ENCODE measurements at regions not wholly inside any gene's neighbourhood (a gene's known extent, or its start where the extent isn't known, plus 50 kb on each side); places are given as distances from the start of the nearest gene placed in this dataset.

- H3K4me3 ChIP-seq (ENCODE audit: insufficient read depth, low read depth, low read length): no peak overlapping the region
- H3K9ac ChIP-seq (ENCODE audit: low read depth, low read length): no peak overlapping the region
- WGBS, 2 experiments (ENCODE audit: extremely low coverage in 2 of 2, insufficient read length in 1 of 2): no CpG with 5 or more reads among the region's 7 CpGs
- no peak overlapping the region for H4K5ac ChIP-seq (ENCODE audit: low read depth, low read length)
- no peak overlapping the region for H2AK9ac ChIP-seq (replicated peaks; ENCODE audit: low read depth, low read length, poor library complexity)
- H3K14ac ChIP-seq (replicated peaks; ENCODE audit: low read depth, low read length): no peak overlapping the region
- H2AK5ac ChIP-seq (ENCODE audit: low read depth, low read length): no peak overlapping the region
- H3K27ac ChIP-seq (ENCODE audit: insufficient read depth, low read length): no peak overlapping the region
- H3K27me3 ChIP-seq (ENCODE audit: control insufficient read depth, insufficient read depth, low read length): no peaks in the 10 kb centered on the region
- no peak overlapping the region for H3K18ac ChIP-seq (ENCODE audit: low read depth, low read length)
- ATAC-seq (ENCODE audit: low read depth) (no peak), DNase-seq (no peak)
- dilution Hi-C loops (cut with HindIII; ENCODE audit: low sequenced_read_pairs, unreplicated experiment) (no loop called here), intact Hi-C loops (cut with micrococcal nuclease) (no loop called here), in situ Hi-C loops (cut with MboI; ENCODE audit: low sequenced_read_pairs) (no loop called here)
- no peak overlapping the region for H2BK5ac ChIP-seq (ENCODE audit: low read depth, low read length, poor library complexity, severe bottlenecking)
- no peaks in the 10 kb centered on the region for H3K9me3 ChIP-seq (ENCODE audit: control insufficient read depth, insufficient read depth, low read length)
- H3K79me1 ChIP-seq (ENCODE audit: low read depth in 1 of 2, low read length in 2 of 2): no peaks in the 10 kb centered on the region
- H3K23ac ChIP-seq (ENCODE audit: low read depth, low read length): no peak overlapping the region
- H3K4ac ChIP-seq (ENCODE audit: low read depth, low read length): no peak overlapping the region
- H3K9me1 ChIP-seq (ENCODE audit: insufficient read depth, low read length): no peaks in the 10 kb centered on the region
- no peak overlapping the region for H3K56ac ChIP-seq (ENCODE audit: extremely low read depth, insufficient read depth, low read length)
- no TSS peak for BruUV-seq (replicated peaks)
- no peak overlapping the region for H2BK15ac ChIP-seq (ENCODE audit: low read depth, low read length)
- CTCF ChIA-PET: no interaction called here
- H3K4me2 ChIP-seq (ENCODE audit: low read depth, low read length): no peak overlapping the region
- H2BK120ac ChIP-seq (ENCODE audit: low read depth, low read length): no peak overlapping the region
- no peak overlapping the region for H4K8ac ChIP-seq (ENCODE audit: low read depth in 2 of 2, low read length in 2 of 2)
- TF ChIP-seq, protein P1, sequence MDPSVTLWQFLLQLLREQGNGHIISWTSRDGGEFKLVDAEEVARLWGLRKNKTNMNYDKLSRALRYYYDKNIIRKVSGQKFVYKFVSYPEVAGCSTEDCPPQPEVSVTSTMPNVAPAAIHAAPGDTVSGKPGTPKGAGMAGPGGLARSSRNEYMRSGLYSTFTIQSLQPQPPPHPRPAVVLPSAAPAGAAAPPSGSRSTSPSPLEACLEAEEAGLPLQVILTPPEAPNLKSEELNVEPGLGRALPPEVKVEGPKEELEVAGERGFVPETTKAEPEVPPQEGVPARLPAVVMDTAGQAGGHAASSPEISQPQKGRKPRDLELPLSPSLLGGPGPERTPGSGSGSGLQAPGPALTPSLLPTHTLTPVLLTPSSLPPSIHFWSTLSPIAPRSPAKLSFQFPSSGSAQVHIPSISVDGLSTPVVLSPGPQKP (IDR thresholded peaks at IDR 0.05; ENCODE audit: borderline replicate concordance, low read depth, low read length): no peak
- TF ChIP-seq, protein P2, sequence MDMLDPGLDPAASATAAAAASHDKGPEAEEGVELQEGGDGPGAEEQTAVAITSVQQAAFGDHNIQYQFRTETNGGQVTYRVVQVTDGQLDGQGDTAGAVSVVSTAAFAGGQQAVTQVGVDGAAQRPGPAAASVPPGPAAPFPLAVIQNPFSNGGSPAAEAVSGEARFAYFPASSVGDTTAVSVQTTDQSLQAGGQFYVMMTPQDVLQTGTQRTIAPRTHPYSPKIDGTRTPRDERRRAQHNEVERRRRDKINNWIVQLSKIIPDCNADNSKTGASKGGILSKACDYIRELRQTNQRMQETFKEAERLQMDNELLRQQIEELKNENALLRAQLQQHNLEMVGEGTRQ (IDR thresholded peaks at IDR 0.05; ENCODE audit: low read depth, low read length): no peak
- TF ChIP-seq CHD1 (IDR thresholded peaks at IDR 0.05; ENCODE audit: low read depth, low read length) (no peak), NFE2L2 (IDR thresholded peaks at IDR 0.05; ENCODE audit: low read depth, low read length) (no peak), SMC3 (IDR thresholded peaks at IDR 0.05; ENCODE audit: low read depth, low read length) (no peak), MXI1 (IDR thresholded peaks at IDR 0.05; ENCODE audit: borderline replicate concordance, low read depth, low read length) (no peak), RCOR1 (IDR thresholded peaks at IDR 0.05; ENCODE audit: insufficient replicate concordance, low read length) (no peak), RAD21 (IDR thresholded peaks at IDR 0.05; ENCODE audit: low read length) (no peak), MAFK (IDR thresholded peaks at IDR 0.05; ENCODE audit: low read depth, low read length) (no peak)
- POLR2A ChIA-PET (ENCODE audit: unreplicated experiment): no interaction called here
- no peak overlapping the region for H2AFZ ChIP-seq (replicated peaks; ENCODE audit: low read length, poor library complexity)
- H3K36me3 ChIP-seq (ENCODE audit: control insufficient read depth, insufficient read depth, low read length): no peaks in the 10 kb centered on the region
- no peaks in the 10 kb centered on the region for H3K4me1 ChIP-seq (ENCODE audit: control insufficient read depth, insufficient read depth, low read length)
- no peaks in the 10 kb centered on the region for H4K20me1 ChIP-seq (ENCODE audit: insufficient read depth, low read length)
- H2BK20ac ChIP-seq (ENCODE audit: low read depth, low read length): no peak overlapping the region
- H4K91ac ChIP-seq (ENCODE audit: insufficient read depth, low read depth, low read length): no peak overlapping the region
Measured at GRCh38 chr5:60372786-60373185, 327.2 kb downstream of the DEPDC1B start.
